Endometrium (tissue), 2 donors: ENCODE measurements at regions not wholly inside any gene's neighbourhood (a gene's known extent, or its start where the extent isn't known, plus 50 kb on each side); places are given as distances from the start of the nearest gene placed in this dataset.
"Not testable (repeated sequence)": the region's sequence is repeated elsewhere in the genome, so short reads cannot be mapped to it uniquely, and the experiment has no call there.

Experiments
- FAIRE-seq: peaks from 2 replicates; lab custom pipeline; 2012; peaks lifted over from hg19 to GRCh38; lab: Jason Lieb, UNC
- donor health status: control.
- donor health status: control.

- no peak for FAIRE-seq
Observed at GRCh38 chr1:192906334-192906733, 97.5 kb downstream of the RGS2 start.

GRCh38 chr1:192907545-192908243 lies 98.9 kb downstream of the RGS2 start:
- FAIRE-seq = no peak

GRCh38 chr1:192911896-192912656 lies 103.2 kb downstream of the RGS2 start:
- not testable (repeated sequence) for FAIRE-seq

GRCh38 chr1:192913683-192914082 lies 104.8 kb downstream of the RGS2 start:
- no peak for FAIRE-seq

- no peak for FAIRE-seq
Observed at GRCh38 chr1:192914092-192914491, 105.3 kb downstream of the RGS2 start.

GRCh38 chr1:192914696-192915095 lies 105.9 kb downstream of the RGS2 start:
- FAIRE-seq = no peak

GRCh38 chr1:192916021-192916420 lies 107.2 kb downstream of the RGS2 start:
- no peak for FAIRE-seq

- FAIRE-seq = no peak
Observed at GRCh38 chr1:192918259-192918658, 109.4 kb downstream of the RGS2 start.

GRCh38 chr1:192920412-192920811 lies 111.6 kb downstream of the RGS2 start:
- FAIRE-seq = no peak

GRCh38 chr1:192925609-192926008 lies 116.8 kb downstream of the RGS2 start:
- FAIRE-seq = no peak

GRCh38 chr1:192926736-192927135 lies 117.9 kb downstream of the RGS2 start:
- no peak for FAIRE-seq

GRCh38 chr1:192927496-192927895 lies 118.7 kb downstream of the RGS2 start:
- no peak for FAIRE-seq

- FAIRE-seq = no peak
Observed at GRCh38 chr1:192929597-192929996, 120.8 kb downstream of the RGS2 start.

- FAIRE-seq = no peak
Observed at GRCh38 chr1:192933744-192934143, 124.9 kb downstream of the RGS2 start.

GRCh38 chr1:192936313-192937018 lies 122.7 kb downstream of the UCHL5 start:
- no peak for FAIRE-seq

GRCh38 chr1:192937128-192937527 lies 122.0 kb downstream of the UCHL5 start:
- FAIRE-seq = no peak

- no peak for FAIRE-seq
Observed at GRCh38 chr1:192939440-192939839, 119.7 kb downstream of the UCHL5 start.

- FAIRE-seq = no peak
Observed at GRCh38 chr1:192940658-192941057, 118.5 kb downstream of the UCHL5 start.

GRCh38 chr1:192941722-192942411 lies 117.3 kb downstream of the UCHL5 start:
- no peak for FAIRE-seq

GRCh38 chr1:192943108-192943507 lies 116.1 kb downstream of the UCHL5 start:
- no peak for FAIRE-seq

GRCh38 chr1:192943522-192943921 lies 115.6 kb downstream of the UCHL5 start:
- FAIRE-seq = no peak

- FAIRE-seq = no peak
Observed at GRCh38 chr1:192945390-192946130, 113.6 kb downstream of the UCHL5 start.
